ENCODE measurements at regions not wholly inside any gene's neighbourhood (a gene's known extent, or its start where the extent isn't known, plus 50 kb on each side); places are given as distances from the start of the nearest gene placed in this dataset.
A peak's percentile ranks its signal among the peaks of the same experiment; 100 is the strongest.
"Not testable (repeated sequence)": the region's sequence is repeated elsewhere in the genome, so short reads cannot be mapped to it uniquely, and the experiment has no call there.

DNA sequence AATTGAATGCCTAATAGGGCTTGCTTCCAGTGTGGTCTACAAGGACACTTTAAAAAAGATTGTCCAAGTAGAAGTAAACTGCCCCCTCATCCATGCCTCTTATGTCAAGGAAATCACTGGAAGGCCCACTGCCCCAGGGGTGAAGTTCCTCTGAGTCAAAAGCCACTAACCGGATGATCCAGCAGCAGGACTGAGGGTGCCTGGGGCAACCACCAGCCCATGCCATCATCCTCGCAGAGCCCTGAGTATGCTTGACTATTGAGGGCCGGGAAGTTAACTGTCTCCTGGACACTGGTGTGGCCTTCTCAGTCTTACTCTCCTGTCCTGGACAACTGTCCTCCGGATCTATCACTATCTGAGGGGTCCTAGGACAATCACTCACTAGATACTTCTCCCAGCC, 411.5 kb downstream of the TENT5A start:
- no peak for DNase-seq (ENCODE audit: low spot score)

DNA sequence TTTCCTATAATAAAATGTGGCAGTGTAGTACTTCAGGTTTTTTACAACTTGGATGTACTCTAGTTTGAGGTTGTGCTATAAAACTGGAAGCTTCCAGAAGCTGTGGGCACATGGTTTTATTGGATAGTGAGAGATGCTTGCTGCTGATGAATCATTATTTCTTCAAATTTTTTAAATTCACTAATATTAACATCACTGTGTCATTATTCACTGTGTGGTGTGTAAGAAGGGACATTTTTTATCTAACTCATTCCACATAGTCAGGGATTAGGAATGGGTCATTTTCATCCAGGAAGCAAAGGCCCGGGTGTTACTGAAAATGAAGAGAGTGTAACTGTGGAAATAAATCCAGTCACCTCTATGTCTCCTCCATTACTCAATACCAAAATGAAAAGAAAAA, 421.0 kb downstream of the TENT5A start:
- DNase-seq (ENCODE audit: low spot score) = no peak

DNA sequence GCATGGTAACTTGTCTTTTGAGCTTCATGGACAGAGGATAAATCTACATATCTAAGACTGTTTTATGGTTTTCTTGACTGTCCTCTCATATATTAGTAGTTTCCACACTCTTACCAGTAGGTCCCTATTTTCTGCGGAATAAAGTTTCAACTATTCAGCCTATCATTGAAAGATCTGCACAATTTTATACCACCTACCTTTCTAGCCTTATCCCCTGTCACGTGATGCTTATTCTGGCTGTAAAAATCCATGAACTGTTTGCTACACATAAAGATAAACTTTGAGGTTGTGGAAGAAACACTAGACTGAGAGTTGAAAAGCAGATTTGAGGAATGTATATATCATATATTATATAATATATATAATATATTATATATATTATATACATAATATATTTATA, 423.8 kb downstream of the TENT5A start:
- no peak for DNase-seq (ENCODE audit: low spot score)

DNA sequence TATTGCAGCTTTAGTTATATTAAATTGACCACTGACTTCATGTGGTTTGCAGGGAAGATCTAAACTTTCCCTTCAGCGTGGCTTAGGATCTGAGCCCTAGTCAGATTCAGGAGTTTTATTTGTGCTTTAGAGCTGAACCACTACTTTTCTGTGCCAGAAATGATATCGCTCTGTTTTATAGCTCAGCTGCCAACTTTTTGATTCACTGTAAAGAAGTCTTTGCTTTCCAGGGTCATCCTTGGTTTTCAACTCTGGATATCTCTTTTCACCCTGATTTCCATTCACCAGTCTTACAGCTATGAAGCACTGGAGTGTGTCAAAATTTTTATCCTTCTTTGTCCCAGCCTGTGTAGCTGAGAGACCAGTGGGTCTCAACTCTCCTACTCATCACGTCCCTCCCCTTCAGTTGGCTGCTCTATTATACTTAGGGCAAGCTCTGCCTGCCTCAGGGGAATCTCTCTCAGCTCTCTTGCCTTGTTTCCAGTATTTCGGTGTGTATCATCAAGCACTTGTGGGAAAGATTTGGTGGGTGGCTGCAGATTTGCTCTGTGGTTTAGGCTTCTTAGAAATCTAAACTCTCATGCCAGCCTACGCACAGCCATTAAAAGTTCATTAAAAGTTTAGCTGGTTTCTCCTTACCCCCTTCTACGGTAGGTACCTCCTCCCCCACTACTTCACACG, 425.5 kb downstream of the TENT5A start:
- DNase-seq (ENCODE audit: low spot score) = no peak

DNA sequence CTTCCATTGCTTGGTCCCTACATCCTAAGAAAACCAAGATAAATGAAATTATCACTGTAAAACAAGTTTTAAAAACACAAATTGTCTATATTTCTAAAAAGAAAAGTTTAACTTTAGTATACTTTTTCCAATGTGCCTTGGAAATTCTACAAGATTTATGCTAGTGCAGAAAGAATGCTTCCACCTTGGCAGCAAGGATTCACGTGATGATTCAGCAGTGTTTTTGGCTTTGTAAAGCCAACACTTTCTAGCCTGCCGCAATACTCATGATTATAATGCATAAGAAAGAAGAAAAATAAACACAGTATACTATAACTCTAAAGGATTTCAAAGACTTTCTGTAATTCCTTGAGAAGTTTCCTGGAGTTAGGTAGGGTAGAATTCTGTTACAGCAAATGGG, 442.7 kb downstream of the TENT5A start:
- DNase-seq (ENCODE audit: low spot score) = no peak

DNA sequence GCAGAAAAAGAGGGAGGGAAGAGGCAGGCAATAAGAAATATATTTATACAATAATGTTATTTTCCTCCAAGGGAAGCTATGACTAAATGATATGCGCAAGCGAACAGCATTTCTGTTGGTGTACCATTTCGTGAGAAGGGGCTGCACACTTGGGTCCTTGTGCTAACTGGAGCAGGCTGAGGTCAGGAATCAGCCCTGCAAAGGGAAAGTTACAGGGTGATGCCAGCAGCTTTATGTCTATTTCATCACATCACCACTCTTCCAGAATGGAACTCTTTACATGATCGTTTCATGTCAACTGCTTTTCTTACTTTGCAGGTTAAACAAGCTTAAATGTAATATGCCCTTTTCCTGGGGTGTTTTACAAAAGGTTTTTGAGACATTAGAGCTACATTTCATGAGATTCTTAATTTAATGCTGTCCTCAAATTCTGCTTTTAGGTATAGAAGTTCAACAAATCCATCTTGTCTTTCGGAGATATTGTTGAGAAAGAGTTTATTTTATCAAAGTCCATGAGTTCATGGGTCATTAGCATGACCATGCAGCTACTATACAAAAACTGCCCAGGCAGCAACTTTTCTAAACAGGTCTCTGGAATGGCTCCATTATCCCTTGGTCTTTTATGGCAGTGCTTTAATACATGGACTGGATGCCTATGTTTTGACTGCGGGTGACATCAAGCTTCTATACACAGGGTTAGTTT, 443.8 kb downstream of the TENT5A start:
- DNase-seq (ENCODE audit: low spot score) = no peak

DNA sequence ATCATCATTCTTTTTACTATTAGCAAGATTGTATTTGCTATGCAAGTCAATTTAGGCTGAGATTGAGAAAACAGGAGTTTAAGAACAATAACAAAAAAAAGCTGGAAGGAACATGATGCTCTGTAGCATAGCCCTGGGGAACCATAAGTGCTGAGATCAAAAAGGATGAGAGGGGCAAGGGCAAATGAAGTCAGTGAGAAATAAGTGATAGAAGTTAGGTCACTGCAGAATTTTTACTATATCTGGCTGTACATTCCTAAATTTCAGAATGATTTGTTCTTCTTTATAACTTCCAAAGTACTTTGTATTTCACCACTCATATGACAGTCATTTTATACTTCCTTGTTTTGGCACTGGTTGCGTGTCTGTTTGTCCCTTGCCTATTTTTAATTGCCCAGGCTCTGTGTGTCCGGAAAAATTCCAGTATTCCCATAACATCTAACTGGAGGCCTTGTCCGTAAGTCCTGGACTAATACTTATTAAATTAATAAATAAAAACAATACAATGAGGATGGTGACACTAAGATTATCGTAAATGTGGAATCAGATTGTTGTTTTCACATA, 444.7 kb downstream of the TENT5A start:
- DNase-seq (ENCODE audit: low spot score) = no peak

DNA sequence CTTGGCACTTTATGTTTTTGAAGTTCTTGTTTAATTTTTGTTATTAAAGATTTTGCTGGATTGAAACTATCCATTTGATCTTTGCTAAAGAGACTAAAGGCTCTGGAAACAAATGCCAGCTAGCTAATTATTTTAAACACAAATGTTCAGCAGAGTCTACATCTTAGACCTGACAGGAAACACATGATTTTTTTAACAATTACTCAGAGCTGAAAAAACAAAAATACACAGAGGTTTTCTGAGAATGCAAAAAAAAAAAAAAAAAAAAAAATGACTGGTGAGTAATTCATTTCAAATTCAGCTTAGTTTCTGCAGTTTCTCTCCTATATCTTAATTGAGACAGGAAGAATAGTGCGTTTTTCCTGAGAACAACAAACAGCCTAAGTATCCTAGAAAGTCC, 448.0 kb downstream of the TENT5A start:
- no peak for DNase-seq (ENCODE audit: low spot score)

DNA sequence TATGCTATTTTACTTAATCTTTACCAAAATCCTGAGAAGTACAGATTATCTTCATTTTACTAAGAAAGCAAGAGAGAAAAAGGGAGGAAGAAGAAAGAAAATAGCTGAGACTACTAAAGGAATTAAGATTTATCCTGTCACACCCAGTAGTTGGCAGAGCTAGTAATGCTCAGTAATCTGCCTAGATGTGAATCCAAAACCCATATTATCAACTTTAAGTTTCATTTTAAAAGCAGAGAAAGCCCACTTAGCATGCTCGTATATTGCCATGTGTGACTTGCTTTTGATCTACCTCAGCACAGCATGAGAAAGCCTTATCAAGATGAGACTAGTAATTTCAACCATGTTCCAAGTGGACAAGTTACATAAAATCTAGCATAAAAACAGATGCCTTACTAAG, 451.5 kb downstream of the TENT5A start:
- no peak for DNase-seq (ENCODE audit: low spot score)

DNA sequence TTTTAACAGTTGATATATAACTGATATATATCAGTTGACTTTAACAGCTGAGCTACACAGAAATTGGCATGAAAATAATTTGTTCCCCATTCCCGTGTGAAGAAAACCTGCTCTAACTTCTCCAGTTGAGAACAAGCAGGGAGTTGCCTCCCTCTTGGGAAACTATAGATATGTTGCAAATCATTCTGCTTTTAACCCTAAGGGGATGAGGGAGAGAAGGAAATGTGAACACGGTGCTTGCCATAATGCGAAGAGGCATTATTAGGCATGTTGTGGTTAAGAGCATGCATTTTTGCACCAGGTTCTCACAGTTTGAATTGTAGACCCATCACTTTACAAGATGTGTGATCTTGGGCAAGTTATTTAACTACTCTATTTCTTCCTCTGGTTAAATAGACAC, 453.7 kb downstream of the TENT5A start:
- DNase-seq (ENCODE audit: low spot score) = no peak

DNA sequence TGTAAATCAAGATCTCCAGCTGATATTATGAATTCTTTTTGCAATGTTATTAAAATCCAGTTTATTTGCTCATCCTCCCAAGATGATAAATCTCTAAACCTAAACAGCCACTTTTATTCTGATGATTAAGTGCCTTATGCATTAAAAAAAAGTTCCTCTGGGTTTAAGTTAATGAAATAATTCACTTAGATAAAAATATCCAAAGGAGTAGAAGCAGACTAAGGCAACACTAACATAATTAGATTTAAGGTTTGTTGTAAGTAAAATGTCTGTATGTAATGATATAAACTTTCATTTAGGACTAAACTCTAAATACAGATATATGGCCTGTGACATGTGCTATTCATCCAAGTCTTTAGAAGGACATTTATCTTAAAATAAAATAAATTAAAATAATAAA, 457.2 kb downstream of the TENT5A start:
- DNase-seq (ENCODE audit: low spot score) = no peak

DNA sequence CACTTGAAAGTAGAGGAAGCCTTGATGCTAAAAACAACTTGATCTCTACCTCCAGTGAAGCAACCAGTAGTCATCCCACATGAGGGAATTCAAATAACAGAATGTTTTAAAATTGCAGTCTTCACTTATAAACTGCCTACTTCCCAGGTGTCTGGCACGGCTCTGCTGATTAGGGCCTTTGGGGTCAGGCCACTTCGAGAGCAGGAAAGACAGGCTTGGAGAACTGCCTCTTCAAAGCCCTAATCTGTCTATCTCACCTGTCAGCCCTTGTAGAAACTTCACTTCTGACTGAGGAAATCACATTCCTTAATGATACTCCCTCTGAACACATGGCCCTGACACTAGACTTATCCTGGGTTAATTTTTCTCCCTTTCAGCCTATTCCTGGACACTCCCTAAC, 458.6 kb downstream of the TENT5A start:
- no peak for DNase-seq (ENCODE audit: low spot score)

DNA sequence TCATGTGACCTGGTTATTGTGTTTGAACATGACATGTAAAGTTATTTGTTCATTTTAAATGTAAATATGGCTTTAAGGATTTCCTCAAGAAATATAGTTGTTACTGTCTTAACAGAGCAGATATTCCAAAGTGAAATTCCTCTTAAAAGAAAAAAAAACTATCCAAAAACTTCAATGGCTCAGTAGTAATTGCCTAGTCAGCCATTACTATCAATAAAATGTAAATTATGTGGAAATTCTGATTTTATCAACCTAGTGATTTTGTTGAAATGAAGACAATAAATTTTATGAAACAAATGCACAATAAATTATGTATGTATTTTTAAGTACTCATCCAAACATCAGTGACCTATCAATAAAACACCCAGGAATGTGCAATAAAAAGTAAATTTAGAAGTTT, 463.3 kb downstream of the TENT5A start:
- DNase-seq (ENCODE audit: low spot score) = no peak

DNA sequence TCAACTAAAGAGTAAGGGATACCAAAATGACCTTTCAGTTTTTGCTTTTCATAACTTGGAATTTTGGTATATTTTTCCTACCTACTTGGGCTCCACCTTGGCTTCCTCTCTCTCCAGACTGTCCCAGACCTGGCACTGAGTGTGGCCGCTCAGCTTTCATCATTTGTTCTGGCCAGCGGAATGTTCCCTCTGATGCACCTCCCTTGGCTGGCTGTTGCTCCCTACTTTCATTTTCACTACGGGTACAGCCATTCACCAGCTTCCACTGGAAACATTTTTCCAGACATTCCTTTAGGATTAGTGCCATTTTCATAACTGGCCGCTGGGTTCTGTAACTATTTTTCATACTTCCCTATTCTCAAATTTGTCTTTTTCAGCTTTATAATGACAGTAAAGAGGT, 487.4 kb downstream of the TENT5A start:
- DNase-seq (ENCODE audit: low spot score) = no peak

DNA sequence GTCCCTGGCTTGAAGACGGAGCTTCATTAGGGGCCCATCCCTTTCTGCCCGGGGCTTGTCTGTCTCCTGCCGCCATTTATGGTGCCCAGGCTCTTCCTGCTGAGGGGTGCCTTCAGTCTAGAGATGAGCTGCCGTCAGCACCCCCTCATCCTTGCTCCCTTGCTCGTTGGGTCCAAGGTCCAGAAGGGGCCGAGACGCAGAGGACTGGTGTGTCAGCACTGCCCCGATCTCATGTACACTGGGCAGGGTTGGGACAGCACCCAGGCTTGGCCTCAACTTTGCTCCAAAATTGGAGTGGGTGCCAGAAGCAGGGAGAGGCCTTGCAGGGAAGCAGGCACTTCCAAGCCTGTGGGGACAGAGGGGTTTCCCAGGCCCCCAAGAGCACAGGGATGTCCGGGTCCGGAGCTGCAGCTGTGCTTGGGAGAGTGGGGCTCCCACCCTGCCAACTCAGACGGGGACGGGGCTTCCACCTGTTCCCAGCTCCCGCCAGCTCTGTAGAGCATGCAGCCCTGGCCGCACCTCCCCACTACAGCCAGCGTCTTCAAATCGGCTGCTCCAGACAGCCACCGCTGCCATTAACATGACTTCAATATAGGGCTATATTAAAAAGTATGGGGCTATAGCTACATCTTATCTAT, 488.8 kb downstream of the TENT5A start:
- no peak for DNase-seq (ENCODE audit: low spot score)

DNA sequence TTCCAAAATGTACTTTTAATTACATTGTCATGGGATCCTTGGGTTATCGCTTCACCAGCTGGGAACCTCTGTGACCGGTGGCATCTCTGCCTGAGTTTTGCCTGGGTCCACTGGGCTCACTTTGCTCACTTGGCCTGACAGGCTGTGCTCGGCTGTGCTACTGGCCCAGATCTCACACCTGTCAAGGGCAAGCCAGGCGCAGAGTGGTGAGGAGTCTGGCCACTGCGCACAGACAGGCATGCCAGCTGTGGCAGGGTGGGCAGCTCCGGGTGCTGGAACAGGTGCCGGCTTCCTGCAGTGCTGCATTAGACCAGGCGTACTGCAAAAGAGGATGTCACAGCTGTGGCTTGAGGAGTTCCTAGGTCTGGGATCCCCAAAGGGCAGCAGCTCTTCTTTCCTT, 489.8 kb downstream of the TENT5A start:
- DNase-seq (ENCODE audit: low spot score) = no peak

DNA sequence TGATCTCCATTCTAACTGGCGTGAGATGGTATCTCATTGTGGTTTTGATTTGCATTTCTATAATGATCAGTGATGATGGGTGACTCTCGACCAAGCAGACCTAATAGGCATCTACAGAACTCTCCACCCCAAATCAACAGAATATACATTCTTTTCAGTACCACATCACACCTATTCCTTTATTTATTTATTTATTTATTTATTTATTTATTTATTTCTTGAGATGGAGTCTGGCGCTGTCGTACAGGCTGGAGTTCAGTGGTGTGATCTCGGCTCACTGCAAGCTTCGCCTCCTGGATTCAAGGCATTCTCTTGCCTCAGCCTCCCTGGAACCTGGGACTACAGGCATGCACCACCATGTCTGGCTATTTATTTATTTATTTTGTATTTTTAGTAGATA, 496.3 kb downstream of the TENT5A start:
- not testable (repeated sequence) for DNase-seq (ENCODE audit: low spot score)

DNA sequence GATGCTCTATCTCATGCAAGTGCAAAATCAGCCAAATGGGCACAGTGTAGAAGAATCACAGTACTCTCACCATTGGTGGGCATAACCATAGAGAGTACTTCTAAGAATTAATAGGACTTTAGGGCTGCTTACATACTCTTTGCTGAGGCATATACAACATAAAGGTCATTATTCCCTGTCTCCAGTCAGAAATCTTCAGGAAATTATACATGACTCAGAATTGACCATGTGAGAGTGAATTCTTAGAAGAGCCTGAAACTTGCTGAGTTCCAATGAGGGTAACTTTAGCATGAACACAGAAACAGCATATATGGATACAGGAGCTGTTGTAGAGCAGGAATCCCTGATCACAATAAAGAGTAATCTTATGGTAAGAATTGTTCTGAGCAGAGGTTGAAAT, 498.7 kb downstream of the TENT5A start:
- DNase-seq (ENCODE audit: low spot score) = no peak

DNA sequence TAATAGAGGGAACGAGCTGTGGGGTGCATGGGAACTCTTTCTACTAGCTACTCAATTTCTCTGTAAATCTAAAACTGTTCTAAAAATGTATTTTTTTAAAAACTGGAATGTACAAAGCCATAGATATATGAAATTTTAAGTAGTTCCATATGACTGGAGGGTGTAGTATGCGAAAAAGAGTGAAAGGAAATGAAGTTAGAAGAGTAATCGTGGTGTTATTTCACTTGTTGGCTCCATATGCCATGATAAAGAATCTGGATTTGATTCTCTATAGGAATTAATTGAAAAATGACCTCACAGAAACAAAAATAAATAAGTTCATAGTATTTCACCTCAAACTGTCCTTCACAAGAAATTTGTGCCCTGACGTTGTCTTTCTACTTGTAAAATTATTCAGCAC, 500.2 kb downstream of the TENT5A start:
- DNase-seq (ENCODE audit: low spot score) = no peak

DNA sequence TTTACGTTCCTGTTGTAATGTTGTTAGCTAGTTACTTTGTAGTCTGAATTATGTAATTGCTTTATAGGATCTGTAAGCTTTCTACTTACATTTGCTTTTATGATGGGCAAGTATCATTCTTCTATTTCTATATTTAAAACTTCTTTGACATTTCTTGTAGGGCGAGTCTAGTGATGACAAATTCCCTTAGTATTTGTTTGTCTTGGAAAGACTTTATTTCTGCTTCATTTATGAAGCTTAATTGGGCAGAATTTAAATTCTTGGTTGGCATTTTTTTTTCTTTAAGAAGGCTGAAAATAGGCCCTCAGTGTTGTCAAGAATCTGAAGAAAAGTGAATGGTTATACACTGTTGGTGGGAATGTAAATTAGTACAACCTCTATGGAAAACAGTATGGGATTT, 506.3 kb downstream of the TENT5A start:
- DNase-seq (ENCODE audit: low spot score) = no peak

DNA sequence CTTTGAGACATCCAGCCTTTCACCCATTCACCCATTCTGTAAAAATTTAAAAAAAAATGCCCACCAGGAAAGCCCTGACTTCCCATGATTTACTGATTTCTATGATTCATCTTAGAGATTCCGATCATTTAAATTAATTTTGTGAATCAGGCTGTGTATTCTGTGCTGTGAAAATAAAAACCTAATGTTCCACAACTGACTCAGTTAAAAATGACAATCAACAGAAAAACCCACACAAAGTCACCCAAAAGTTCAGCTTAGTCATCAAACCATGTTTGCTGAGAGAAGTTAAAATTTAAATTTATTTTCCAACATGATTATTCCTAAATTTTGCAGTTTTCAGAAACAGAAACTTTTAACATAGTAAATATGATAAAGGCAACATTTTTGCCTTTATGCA, 509.9 kb downstream of the TENT5A start:
- DNase-seq (ENCODE audit: low spot score) = no peak

DNA sequence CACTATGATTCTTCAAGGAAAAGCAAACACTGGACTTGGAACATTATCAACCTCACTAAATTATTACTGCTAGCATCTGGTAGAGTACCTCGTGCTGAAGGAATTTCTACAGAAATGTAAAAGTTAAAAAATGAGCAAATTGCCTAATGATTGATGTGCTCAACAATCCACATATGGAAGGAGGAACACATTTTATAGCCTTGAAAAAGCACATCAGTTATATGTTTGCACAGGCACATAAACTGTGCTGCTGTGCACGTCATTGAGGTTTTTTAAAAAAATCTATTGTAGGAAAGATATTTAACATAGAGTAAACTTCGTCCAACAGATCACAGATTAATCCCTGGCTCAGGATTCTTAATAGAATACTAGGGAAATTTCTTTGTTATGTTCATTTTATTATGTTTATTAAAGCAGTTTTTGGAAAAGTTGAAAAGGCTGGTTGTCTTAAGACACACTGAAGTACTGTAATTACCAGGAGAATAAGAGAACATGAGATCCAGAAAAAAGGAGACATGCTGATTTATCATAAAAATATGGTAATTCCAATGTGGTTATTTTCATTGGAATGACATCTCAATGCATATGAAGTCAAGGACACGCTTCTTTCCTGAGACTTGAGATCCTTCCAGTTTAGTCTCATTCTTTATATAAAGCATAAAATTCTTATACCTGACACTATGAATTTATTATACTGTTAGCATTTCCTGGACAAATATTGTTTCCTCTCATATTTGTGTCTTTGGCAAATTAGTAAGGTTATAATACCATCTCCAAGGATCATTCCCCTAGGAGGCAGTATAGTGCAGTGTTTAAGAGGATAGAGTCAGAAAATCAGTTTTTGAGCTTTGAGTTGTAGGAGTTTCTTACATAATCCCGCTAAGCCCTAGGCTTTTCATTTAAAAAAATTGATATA, 511.1 kb downstream of the TENT5A start:
- peak; percentile 51 for DNase-seq (ENCODE audit: low spot score)

All from HuH-7 (cell line).